H9 (cell line): ENCODE measurements at regions not wholly inside any gene's neighbourhood (a gene's known extent, or its start where the extent isn't known, plus 50 kb on each side); places are given as distances from the start of the nearest gene placed in this dataset.

Experiments used
- DNase-seq: peaks from one replicate; pipeline ENCODE4 v3.0.0-alpha.2; 2017
- H2AFZ ChIP-seq: one replicate; pipeline ENCODE4 v1.6.1; 2013; ENCODE audit warnings: mild to moderate bottlenecking, low read length, control low read depth, moderate library complexity
- H2AK5ac ChIP-seq: 2 replicates; pipeline ENCODE4 v1.6.1; 2013; ENCODE audit warnings: low read length, control low read depth, mixed read lengths; ENCODE audit not compliant: insufficient read length
- H2BK120ac ChIP-seq: one replicate; pipeline ENCODE4 v1.6.1; 2013; ENCODE audit warnings: low read depth, mild to moderate bottlenecking, low read length, control low read depth, inconsistent platforms; ENCODE audit not compliant: poor library complexity, severe bottlenecking
- H2BK12ac ChIP-seq: 2 replicates; pipeline ENCODE4 v1.6.1; 2013; ENCODE audit warnings: low read length, control low read depth, mixed read lengths, low read depth; ENCODE audit not compliant: insufficient read length
- H2BK15ac ChIP-seq: 2 replicates; pipeline ENCODE4 v1.6.1; 2013; ENCODE audit warnings: low read depth, low read length, control low read depth
- H2BK20ac ChIP-seq: one replicate; pipeline ENCODE4 v1.6.1; 2013; ENCODE audit warnings: low read depth, mild to moderate bottlenecking, low read length, control low read depth, inconsistent platforms; ENCODE audit not compliant: poor library complexity, severe bottlenecking
- H2BK5ac ChIP-seq: 2 replicates; pipeline ENCODE4 v1.6.1; 2013; ENCODE audit warnings: low read length, control low read depth, mixed read lengths; ENCODE audit not compliant: insufficient read length
- H3K14ac ChIP-seq: 2 replicates; pipeline ENCODE4 v1.6.1; 2013; ENCODE audit warnings: low read length, control low read depth; ENCODE audit not compliant: insufficient read depth
- H3K18ac ChIP-seq: 2 replicates; pipeline ENCODE4 v1.6.1; 2013; ENCODE audit warnings: low read depth, mild to moderate bottlenecking, mixed read lengths, low read length, control low read depth; ENCODE audit not compliant: insufficient read length
- H3K23ac ChIP-seq: 2 replicates; pipeline ENCODE4 v1.6.1; 2013; ENCODE audit warnings: low read length, control low read depth, mixed read lengths, low read depth; ENCODE audit not compliant: insufficient read length
- H3K23me2 ChIP-seq: 2 replicates; pipeline ENCODE4 v1.6.1; 2013; ENCODE audit warnings: low read depth, mild to moderate bottlenecking, mixed read lengths, low read length, control low read depth; ENCODE audit not compliant: insufficient read length, poor library complexity, severe bottlenecking
- H3K27ac ChIP-seq: 2 replicates; pipeline ENCODE4 v1.5.1; 2013; ENCODE audit warnings: low read length, control low read depth, mixed read lengths, low read depth; ENCODE audit not compliant: insufficient read length
- H3K27me3 ChIP-seq: 2 replicates; pipeline ENCODE4 v1.6.1; 2013; ENCODE audit warnings: low read length, control low read depth, inconsistent platforms; ENCODE audit not compliant: insufficient read depth
- H3K4ac ChIP-seq: 2 replicates; pipeline ENCODE4 v1.6.1; 2013; ENCODE audit warnings: low read depth, mild to moderate bottlenecking, control low read depth, inconsistent platforms, low read length, moderate library complexity
- H3K4me1 ChIP-seq: 2 replicates; pipeline ENCODE4 v1.6.1; 2013; ENCODE audit warnings: low read length, control low read depth, inconsistent platforms; ENCODE audit not compliant: insufficient read depth
- H3K4me2 ChIP-seq: 2 replicates; pipeline ENCODE4 v1.6.1; 2013; ENCODE audit warnings: low read length, control low read depth, mixed read lengths; ENCODE audit not compliant: insufficient read length, insufficient read depth
- H3K56ac ChIP-seq: 2 replicates; pipeline ENCODE4 v1.6.1; 2013; ENCODE audit warnings: low read depth, mild to moderate bottlenecking, mixed read lengths, low read length, control low read depth; ENCODE audit not compliant: insufficient read length
- H3K79me1 ChIP-seq: 2 replicates; pipeline ENCODE4 v1.6.1; 2013; ENCODE audit warnings: low read depth, mild to moderate bottlenecking, moderate library complexity, low read length, control low read depth, inconsistent platforms; ENCODE audit not compliant: insufficient read depth, poor library complexity, severe bottlenecking
- H3K79me2 ChIP-seq: 2 replicates; pipeline ENCODE4 v1.6.1; 2013; ENCODE audit warnings: low read length, control low read depth, inconsistent platforms; ENCODE audit not compliant: insufficient read depth
- H3K9ac ChIP-seq: 2 replicates; pipeline ENCODE4 v1.6.1; 2013; ENCODE audit warnings: low read length, control low read depth, mixed read lengths; ENCODE audit not compliant: insufficient read length; ENCODE audit errors: extremely low read depth
- H3K9me3 ChIP-seq: one replicate; pipeline ENCODE4 v1.6.1; 2013; ENCODE audit warnings: low read depth, low read length, inconsistent platforms; ENCODE audit not compliant: control insufficient read depth
- H3T11ph ChIP-seq: one replicate; pipeline ENCODE4 v1.6.1; 2013; ENCODE audit warnings: mild to moderate bottlenecking, low read length, control low read depth, inconsistent platforms
- H4K20me1 ChIP-seq: one replicate; pipeline ENCODE4 v1.6.1; 2013; ENCODE audit not compliant: control insufficient read depth, insufficient read length, insufficient read depth
- H4K5ac ChIP-seq: 2 replicates; pipeline ENCODE4 v1.6.1; 2013; ENCODE audit warnings: low read depth, mild to moderate bottlenecking, mixed read lengths, low read length, control low read depth; ENCODE audit not compliant: insufficient read length
- H4K8ac ChIP-seq: replicated peaks from 2 replicates; pipeline ENCODE4 v1.6.1; 2013; ENCODE audit warnings: low read length, control low read depth, mixed read lengths, low read depth; ENCODE audit not compliant: insufficient read length
- H4K91ac ChIP-seq: 2 replicates; pipeline ENCODE4 v1.6.1; 2013; ENCODE audit warnings: low read depth, mild to moderate bottlenecking, moderate library complexity, mixed read lengths, low read length, control low read depth; ENCODE audit not compliant: insufficient read length
- H3K27ac Mint-ChIP-seq, 3 experiments: 2 replicates in 2 of 3; 3 replicates in 1 of 3; pipeline ENCODE4 v1.8.0; 2020 to 2021; ENCODE audit warnings: mixed read lengths in 3 of 3, mild to moderate bottlenecking in 1 of 3, moderate library complexity in 1 of 3
- H3K27me3 Mint-ChIP-seq: 2 replicates; pipeline ENCODE4 v1.8.0; 2021; ENCODE audit warnings: low read depth, mild to moderate bottlenecking, moderate library complexity, mixed read lengths
- H3K36me3 Mint-ChIP-seq, 3 experiments: 2 replicates in 2 of 3; 3 replicates in 1 of 3; pipeline ENCODE4 v1.8.0; 2020 to 2021; ENCODE audit warnings: low read depth in 3 of 3, mixed read lengths in 3 of 3; ENCODE audit not compliant: insufficient read depth in 1 of 3
- H3K4me1 Mint-ChIP-seq, 2 experiments: 2 replicates each; pipeline ENCODE4 v1.8.0; 2020; ENCODE audit warnings: mixed read lengths in 2 of 2
- H3K4me3 Mint-ChIP-seq, 2 experiments: 2 replicates in 1 of 2; 3 replicates in 1 of 2; pipeline ENCODE4 v1.8.0; 2020 to 2021; ENCODE audit warnings: mild to moderate bottlenecking in 2 of 2, mixed read lengths in 2 of 2, moderate library complexity in 1 of 2
- H3K9me3 Mint-ChIP-seq, 2 experiments: 2 replicates in 1 of 2; 3 replicates in 1 of 2; pipeline ENCODE4 v1.8.0; 2020; ENCODE audit warnings: mild to moderate bottlenecking in 2 of 2, mixed read lengths in 2 of 2, moderate library complexity in 1 of 2
- CTCF ChIP-seq: fragments of 200-600 bp; sonication (generic); conservative IDR thresholded peaks from 3 replicates; pipeline ENCODE4 v1.8.0; 2021; ENCODE audit warnings: antibody characterized with exemption, mild to moderate bottlenecking

GRCh38 chr7:110386006-110386405 lies 704.9 kb upstream of the LRRN3 start:
- no peak overlapping the region for H3K56ac ChIP-seq
- H3K14ac ChIP-seq = no peak overlapping the region
- no peaks in the 10 kb centered on the region for H3K79me1 ChIP-seq
- H3K4ac ChIP-seq = no peak overlapping the region
- H3K4me3 Mint-ChIP-seq = no peak overlapping the region
- peaks cover 60 to 70% of the 10 kb centered on the region in 2 experiments for H3K4me1 Mint-ChIP-seq
- peaks cover 1% of the 10 kb centered on the region; the same call in 1 of the 2 replicates for H3K27me3 Mint-ChIP-seq
- no peaks in the 10 kb centered on the region for H3K9me3 ChIP-seq
- H2BK12ac ChIP-seq = no peak overlapping the region
- no peak for DNase-seq
- no peaks in the 10 kb centered on the region for H3K27me3 ChIP-seq
- no peak overlapping the region for H2BK15ac ChIP-seq
- no peak overlapping the region for H3K4me2 ChIP-seq
- no peak overlapping the region for H4K8ac ChIP-seq
- H3T11ph ChIP-seq = no peak overlapping the region
- no peak overlapping the region for H3K23ac ChIP-seq
- H3K79me2 ChIP-seq = no peaks in the 10 kb centered on the region
- H4K20me1 ChIP-seq = no peaks in the 10 kb centered on the region
- no peak overlapping the region for H4K91ac ChIP-seq
- H3K9me3 Mint-ChIP-seq = no peaks in the 10 kb centered on the region
- no peak overlapping the region for H2BK120ac ChIP-seq
- no peak overlapping the region for H2BK20ac ChIP-seq
- H4K5ac ChIP-seq = no peak overlapping the region
- no peak overlapping the region for H2AFZ ChIP-seq
- H3K27ac Mint-ChIP-seq = no peak overlapping the region
- H3K36me3 Mint-ChIP-seq = 0 out of 7 replicates have a peak, but pooled peaks cover 0 to 2% (median 0%) of the 10 kb centered on the region in 3 experiments
- H2AK5ac ChIP-seq = no peak overlapping the region
- H2BK5ac ChIP-seq = no peak overlapping the region
- no peak for TF ChIP-seq CTCF
- no peak overlapping the region for H3K27ac ChIP-seq
- H3K4me1 ChIP-seq = no peaks in the 10 kb centered on the region; the same call in 1 of the 2 replicates
- H3K23me2 ChIP-seq = no peaks in the 10 kb centered on the region
- H3K9ac ChIP-seq = no peak overlapping the region
- no peak overlapping the region for H3K18ac ChIP-seq
